ENCODE measurements at regions not wholly inside any gene's neighbourhood (a gene's known extent, or its start where the extent isn't known, plus 50 kb on each side); places are given as distances from the start of the nearest gene placed in this dataset.

- ChIA-PET POLR2A (ENCODE audit: low non-redundant PET) (interaction anchor here (0.6 kb wide), 1 partner anchor 157 kb away, joined by 3 read pairs; no protein-coding TSS in a partner anchor), CTCF (no interaction called here)
- Histone ChIP-seq H3K27me3 (replicated peaks; ENCODE audit: insufficient read depth, low read depth, low read length, poor library complexity) (peaks cover 8% of the 10 kb centered on the region), H3K4me3 (ENCODE audit: low read depth, low read length, poor library complexity, severe bottlenecking) (no peak overlapping the region), H3K36me3 (ENCODE audit: insufficient read depth, low read length, poor library complexity, severe bottlenecking) (no peaks in the 10 kb centered on the region), H3K9me3 (ENCODE audit: low read depth, low read length, poor library complexity, severe bottlenecking) (peaks cover 7% of the 10 kb centered on the region), H3K4me1 (ENCODE audit: insufficient read depth, low read length, poor library complexity, severe bottlenecking) (no peaks in the 10 kb centered on the region), H3K27ac (ENCODE audit: low read depth, low read length, poor library complexity, severe bottlenecking) (no peak overlapping the region)
- DNase-seq (ENCODE audit: low spot score) = no peak
- no peak for TF ChIP-seq CTCF (conservative IDR thresholded peaks at IDR 0.05; ENCODE audit: low read depth, low read length)
- no peak for TF ChIP-seq EZH2 (IDR thresholded peaks at IDR 0.05; ENCODE audit: borderline replicate concordance, low read depth, low read length, poor library complexity, severe bottlenecking)
- intact Hi-C loops (cut with micrococcal nuclease; ENCODE audit: unreplicated experiment) = no loop called here
- BruUV-seq (replicated peaks) = no TSS peak
Observed at GRCh38 chr7:13416071-13416470, 573.4 kb downstream of the ETV1 start.

GRCh38 chr7:13416544-13416943 lies 572.9 kb downstream of the ETV1 start:
- BruUV-seq (replicated peaks) = no TSS peak
- H3K9me3 ChIP-seq (ENCODE audit: low read depth, low read length, poor library complexity, severe bottlenecking) = peaks cover 7% of the 10 kb centered on the region
- no peaks in the 10 kb centered on the region for H3K4me1 ChIP-seq (ENCODE audit: insufficient read depth, low read length, poor library complexity, severe bottlenecking)
- no peak overlapping the region for H3K27ac ChIP-seq (ENCODE audit: low read depth, low read length, poor library complexity, severe bottlenecking)
- ChIA-PET POLR2A (ENCODE audit: low non-redundant PET) (interaction anchor here (0.6 kb wide), 1 partner anchor 156 kb away, joined by 3 read pairs; no protein-coding TSS in a partner anchor), CTCF (no interaction called here)
- DNase-seq (ENCODE audit: low spot score) = no peak
- intact Hi-C loops (cut with micrococcal nuclease; ENCODE audit: unreplicated experiment) = no loop called here
- no peaks in the 10 kb centered on the region for H3K36me3 ChIP-seq (ENCODE audit: insufficient read depth, low read length, poor library complexity, severe bottlenecking)
- H3K27me3 ChIP-seq (replicated peaks; ENCODE audit: insufficient read depth, low read depth, low read length, poor library complexity) = peaks cover 8% of the 10 kb centered on the region
- no peak for TF ChIP-seq EZH2 (IDR thresholded peaks at IDR 0.05; ENCODE audit: borderline replicate concordance, low read depth, low read length, poor library complexity, severe bottlenecking)
- no peak for TF ChIP-seq CTCF (conservative IDR thresholded peaks at IDR 0.05; ENCODE audit: low read depth, low read length)
- H3K4me3 ChIP-seq (ENCODE audit: low read depth, low read length, poor library complexity, severe bottlenecking) = no peak overlapping the region

DNA sequence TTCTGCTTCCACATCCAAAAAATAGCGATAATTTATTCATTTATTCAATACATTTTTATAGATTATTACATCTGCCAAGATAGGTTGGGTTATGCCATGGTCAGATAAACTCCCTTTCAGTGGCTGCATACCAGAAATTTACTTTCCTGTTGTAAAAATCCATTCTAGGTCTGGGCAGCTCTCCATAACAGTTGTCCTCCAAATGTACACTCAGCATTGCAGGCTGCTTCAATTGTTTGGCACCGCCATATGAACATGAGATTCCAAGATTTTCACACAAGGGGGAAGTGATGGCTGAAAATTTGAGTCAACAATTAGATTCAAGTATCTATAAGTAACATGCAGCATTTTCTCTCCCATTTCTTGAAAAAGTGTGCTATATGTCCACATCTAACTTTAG lies 568.7 kb downstream of the ETV1 start:
- BruUV-seq (replicated peaks) = no TSS peak
- no peak for DNase-seq (ENCODE audit: low spot score)
- POLR2A ChIA-PET (ENCODE audit: low non-redundant PET) = no interaction called here

More for the DNA sequence above, 568.7 kb downstream of the ETV1 start:
- H3K36me3 ChIP-seq (ENCODE audit: insufficient read depth, low read length, poor library complexity, severe bottlenecking) = no peaks in the 10 kb centered on the region
- TF ChIP-seq CTCF (conservative IDR thresholded peaks at IDR 0.05; ENCODE audit: low read depth, low read length) (no peak), EZH2 (IDR thresholded peaks at IDR 0.05; ENCODE audit: borderline replicate concordance, low read depth, low read length, poor library complexity, severe bottlenecking) (no peak)
- no peak overlapping the region for H3K4me3 ChIP-seq (ENCODE audit: low read depth, low read length, poor library complexity, severe bottlenecking)
- CTCF ChIA-PET = no interaction called here
- H3K27me3 ChIP-seq (replicated peaks; ENCODE audit: insufficient read depth, low read depth, low read length, poor library complexity) = no peaks in the 10 kb centered on the region
- H3K9me3 ChIP-seq (ENCODE audit: low read depth, low read length, poor library complexity, severe bottlenecking) = peaks cover 7% of the 10 kb centered on the region
- intact Hi-C loops (cut with micrococcal nuclease; ENCODE audit: unreplicated experiment) = no loop called here
- H3K27ac ChIP-seq (ENCODE audit: low read depth, low read length, poor library complexity, severe bottlenecking) = no peak overlapping the region
- no peaks in the 10 kb centered on the region for H3K4me1 ChIP-seq (ENCODE audit: insufficient read depth, low read length, poor library complexity, severe bottlenecking)
